Loucy (cell line): ENCODE measurements at regions not wholly inside any gene's neighbourhood (a gene's known extent, or its start where the extent isn't known, plus 50 kb on each side); places are given as distances from the start of the nearest gene placed in this dataset.

Experiments
- H2AFZ ChIP-seq: fragments of 200-600 bp; sonication (generic); 2 replicates; pipeline ENCODE4 v1.6.0; 2016; ENCODE audit warnings: antibody characterized with exemption, mild to moderate bottlenecking, low read length, moderate library complexity
- H3F3A ChIP-seq: fragments of 200-600 bp; 2 replicates; pipeline ENCODE4 v1.6.0; 2016; ENCODE audit warnings: antibody characterized with exemption, low read depth, mild to moderate bottlenecking
- H3K27me3 ChIP-seq: fragments of 200-600 bp; sonication (generic); 2 replicates; pipeline ENCODE4 v1.6.1; 2014; ENCODE audit warnings: low read length, mild to moderate bottlenecking; ENCODE audit not compliant: insufficient read depth, poor library complexity, severe bottlenecking
- H3K36me3 ChIP-seq: fragments of 200-600 bp; sonication (generic); 2 replicates; pipeline ENCODE4 v1.6.1; 2016; ENCODE audit warnings: low read length; ENCODE audit not compliant: insufficient read depth
- H3K4me1 ChIP-seq: fragments of 200-600 bp; sonication (generic); 2 replicates; pipeline ENCODE4 v1.5.1; 2014; ENCODE audit warnings: low read length, mild to moderate bottlenecking; ENCODE audit not compliant: insufficient read depth, poor library complexity, severe bottlenecking
- H3K4me2 ChIP-seq: fragments of 200-600 bp; sonication (generic); 2 replicates; pipeline ENCODE4 v1.6.0; 2014; ENCODE audit warnings: antibody characterized with exemption, low read length, low read depth, mild to moderate bottlenecking; ENCODE audit not compliant: poor library complexity, severe bottlenecking
- H3K4me3 ChIP-seq: fragments of 200-600 bp; sonication (generic); 2 replicates; pipeline ENCODE4 v1.5.1; 2014; ENCODE audit warnings: low read length, mild to moderate bottlenecking, mixed read lengths; ENCODE audit not compliant: poor library complexity, severe bottlenecking
- H3K79me2 ChIP-seq: fragments of 200-600 bp; sonication (generic); 2 replicates; pipeline ENCODE4 v1.6.1; 2014; ENCODE audit warnings: low read length; ENCODE audit not compliant: insufficient read depth
- H3K9ac ChIP-seq: fragments of 200-600 bp; sonication (generic); 2 replicates; pipeline ENCODE4 v1.6.0; 2014; ENCODE audit warnings: mild to moderate bottlenecking, low read depth, low read length, moderate library complexity; ENCODE audit not compliant: poor library complexity, severe bottlenecking
- H3K9me2 ChIP-seq: fragments of 200-600 bp; sonication (generic); replicated peaks from 2 replicates; pipeline ENCODE4 v1.6.1; 2016; ENCODE audit warnings: low read depth, low read length, mixed read lengths
- H3K9me3 ChIP-seq: fragments of 200-600 bp; sonication (generic); 2 replicates; pipeline ENCODE4 v1.6.1; 2014; ENCODE audit warnings: mild to moderate bottlenecking, antibody characterized with exemption, low read length, low read depth; ENCODE audit not compliant: insufficient read depth
- H4K20me1 ChIP-seq: fragments of 200-600 bp; sonication (generic); 2 replicates; pipeline ENCODE4 v1.6.0; 2014; ENCODE audit warnings: antibody characterized with exemption, low read length, mild to moderate bottlenecking; ENCODE audit not compliant: insufficient read depth, poor library complexity, severe bottlenecking
- CTCF ChIP-seq: fragments of 200-600 bp; sonication (generic); conservative IDR thresholded peaks from 2 replicates; pipeline ENCODE4 v1.5.1; 2014; ENCODE audit warnings: mild to moderate bottlenecking, antibody characterized with exemption, low read length
- EZH2phosphoT487 ChIP-seq: fragments of 200-600 bp; IDR thresholded peaks from 2 replicates; pipeline ENCODE4 v1.6.1; 2018; ENCODE audit warnings: antibody characterized with exemption, mild to moderate bottlenecking, moderate library complexity, borderline replicate concordance

- TF ChIP-seq CTCF: no peak
- no peak for TF ChIP-seq EZH2phosphoT487
- H3K4me2 ChIP-seq: no peak overlapping the region
- no peaks in the 10 kb centered on the region for H3K79me2 ChIP-seq
- peaks cover 2% of the 10 kb centered on the region; the same call in 1 of the 2 replicates for H3K9me3 ChIP-seq
- H2AFZ ChIP-seq: no peak overlapping the region
- no peaks in the 10 kb centered on the region for H3K9me2 ChIP-seq
- H3F3A ChIP-seq: no peaks in the 10 kb centered on the region
- H4K20me1 ChIP-seq: no peaks in the 10 kb centered on the region
- no peaks in the 10 kb centered on the region for H3K4me1 ChIP-seq
- no peak overlapping the region for H3K9ac ChIP-seq
- H3K27me3 ChIP-seq: no peaks in the 10 kb centered on the region
- H3K4me3 ChIP-seq: no peak overlapping the region
- no peaks in the 10 kb centered on the region for H3K36me3 ChIP-seq
These were observed 173.9 kb downstream of the SALL1 start for GRCh38 chr16:50977138-50977537.

GRCh38 chr16:50974438-50975036 is 176.5 kb downstream of the SALL1 start:
- Histone ChIP-seq H3K4me1 (no peaks in the 10 kb centered on the region), H3K4me2 (no peak overlapping the region), H3K27me3 (no peaks in the 10 kb centered on the region), H4K20me1 (no peaks in the 10 kb centered on the region), H3K4me3 (no peak overlapping the region), H3K9me3 (peaks cover 8% of the 10 kb centered on the region; the same call in 1 of the 2 replicates), H3K79me2 (no peaks in the 10 kb centered on the region), H3K9ac (no peak overlapping the region), H3F3A (no peaks in the 10 kb centered on the region), H3K36me3 (no peaks in the 10 kb centered on the region), H2AFZ (no peak overlapping the region), H3K9me2 (no peaks in the 10 kb centered on the region)
- TF ChIP-seq EZH2phosphoT487 (no peak), CTCF (no peak)

GRCh38 chr16:50972876-50973275 is 178.2 kb downstream of the SALL1 start:
- Histone ChIP-seq H2AFZ (no peak overlapping the region), H3K9me3 (peaks cover 10% of the 10 kb centered on the region; the same call in 1 of the 2 replicates), H3K27me3 (no peaks in the 10 kb centered on the region), H3K4me3 (no peak overlapping the region), H3K9ac (no peak overlapping the region), H3K36me3 (no peaks in the 10 kb centered on the region), H3F3A (no peaks in the 10 kb centered on the region), H4K20me1 (no peaks in the 10 kb centered on the region), H3K9me2 (no peaks in the 10 kb centered on the region), H3K4me2 (no peak overlapping the region), H3K79me2 (no peaks in the 10 kb centered on the region), H3K4me1 (no peaks in the 10 kb centered on the region)
- TF ChIP-seq CTCF: no peak
- no peak for TF ChIP-seq EZH2phosphoT487
